Esophagus squamous epithelium (tissue), 4 donors: ENCODE measurements at regions not wholly inside any gene's neighbourhood (a gene's known extent, or its start where the extent isn't known, plus 50 kb on each side); places are given as distances from the start of the nearest gene placed in this dataset.
"Not testable (repeated sequence)": the region's sequence is repeated elsewhere in the genome, so short reads cannot be mapped to it uniquely, and the experiment has no call there.

ENCODE experiments used
- POLR2A ChIP-seq, 4 donors: fragments of 450-650 bp; IDR thresholded peaks; one replicate each; pipeline ENCODE4 v1.6.1; 2017; ENCODE audit warnings: antibody characterized with exemption in 4 of 4, mild to moderate bottlenecking in 4 of 4, moderate library complexity in 3 of 4
- TF ChIP-seq, protein P1 (sequence below), 6 experiments: fragments of 450-650 bp in 4 of 6; fragments of 200-600 bp in 2 of 6; sonication (generic) in 2 of 6; IDR thresholded peaks; one replicate each; pipeline ENCODE4 v1.5.1; 2016 to 2019; ENCODE audit warnings: antibody characterized with exemption in 6 of 6, mild to moderate bottlenecking in 4 of 6, moderate library complexity in 4 of 6

DNA sequence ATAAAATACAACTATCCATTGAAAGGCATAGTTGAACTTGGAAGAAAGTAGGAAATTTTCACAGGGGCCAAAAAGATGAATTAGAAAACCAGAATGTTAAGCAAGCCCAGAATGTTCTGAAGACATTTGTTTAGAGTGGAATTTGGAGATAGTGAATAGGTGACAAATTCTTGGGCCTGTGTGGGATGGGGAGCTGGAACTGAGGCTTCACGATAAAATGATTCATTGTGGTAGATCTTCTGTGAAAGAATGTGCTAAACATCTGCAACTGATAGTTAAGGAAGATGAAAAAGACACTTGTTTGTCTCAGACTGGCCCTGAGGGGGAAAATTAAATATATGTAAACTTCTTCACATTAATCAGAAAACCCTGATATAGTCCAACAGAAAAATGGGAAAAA is 658.9 kb downstream of the PRIM2 start:
- TF ChIP-seq, protein P1, sequence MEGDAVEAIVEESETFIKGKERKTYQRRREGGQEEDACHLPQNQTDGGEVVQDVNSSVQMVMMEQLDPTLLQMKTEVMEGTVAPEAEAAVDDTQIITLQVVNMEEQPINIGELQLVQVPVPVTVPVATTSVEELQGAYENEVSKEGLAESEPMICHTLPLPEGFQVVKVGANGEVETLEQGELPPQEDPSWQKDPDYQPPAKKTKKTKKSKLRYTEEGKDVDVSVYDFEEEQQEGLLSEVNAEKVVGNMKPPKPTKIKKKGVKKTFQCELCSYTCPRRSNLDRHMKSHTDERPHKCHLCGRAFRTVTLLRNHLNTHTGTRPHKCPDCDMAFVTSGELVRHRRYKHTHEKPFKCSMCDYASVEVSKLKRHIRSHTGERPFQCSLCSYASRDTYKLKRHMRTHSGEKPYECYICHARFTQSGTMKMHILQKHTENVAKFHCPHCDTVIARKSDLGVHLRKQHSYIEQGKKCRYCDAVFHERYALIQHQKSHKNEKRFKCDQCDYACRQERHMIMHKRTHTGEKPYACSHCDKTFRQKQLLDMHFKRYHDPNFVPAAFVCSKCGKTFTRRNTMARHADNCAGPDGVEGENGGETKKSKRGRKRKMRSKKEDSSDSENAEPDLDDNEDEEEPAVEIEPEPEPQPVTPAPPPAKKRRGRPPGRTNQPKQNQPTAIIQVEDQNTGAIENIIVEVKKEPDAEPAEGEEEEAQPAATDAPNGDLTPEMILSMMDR (IDR thresholded peaks at IDR 0.05), result not testable (repeated sequence)
- TF ChIP-seq POLR2A (IDR thresholded peaks at IDR 0.05), result not testable (repeated sequence)
